Fibroblast of lung (primary cell): ENCODE measurements at regions not wholly inside any gene's neighbourhood (a gene's known extent, or its start where the extent isn't known, plus 50 kb on each side); places are given as distances from the start of the nearest gene placed in this dataset.
A peak's percentile ranks its signal among the peaks of the same experiment; 100 is the strongest.

Experiments used
- DNase-seq, 2 donors: peaks; one replicate each; pipeline versions ENCODE4 v3.0.0 to v3.0.0-alpha.2; 2010; ENCODE audit warnings: low read depth in 2 of 2
- H2AFZ ChIP-seq: 2 replicates; pipeline ENCODE4 v1.5.1; 2012; ENCODE audit warnings: low read length, control low read depth, inconsistent platforms
- H3K27ac ChIP-seq: 2 replicates; pipeline ENCODE4 v1.5.1; 2011; ENCODE audit warnings: low read length, control low read depth; ENCODE audit not compliant: insufficient read depth
- H3K27me3 ChIP-seq: 2 replicates; pipeline ENCODE4 v1.5.1; 2011; ENCODE audit warnings: mild to moderate bottlenecking, low read length; ENCODE audit not compliant: control insufficient read depth, insufficient read depth
- H3K36me3 ChIP-seq: 2 replicates; pipeline ENCODE4 v1.5.1; 2011; ENCODE audit warnings: low read length; ENCODE audit not compliant: control insufficient read depth, insufficient read depth
- H3K4me1 ChIP-seq: 2 replicates; pipeline ENCODE4 v1.5.1; 2011; ENCODE audit warnings: low read length; ENCODE audit not compliant: control insufficient read depth, insufficient read depth; ENCODE audit errors: extremely low read depth
- H3K4me2 ChIP-seq: 2 replicates; pipeline ENCODE4 v1.5.1; 2011; ENCODE audit warnings: low read length, control low read depth; ENCODE audit not compliant: insufficient read depth; ENCODE audit errors: extremely low read depth
- H3K4me3 ChIP-seq, 4 experiments: fragments of 200-600 bp in 1 of 4; sonication (generic) in 1 of 4; replicated peaks in 1 of 4; 2 replicates each; pipeline ENCODE4 v1.5.1; 2011 to 2016; ENCODE audit warnings: low read length in 4 of 4, low read depth in 3 of 4, mild to moderate bottlenecking in 3 of 4, control low read depth in 2 of 4, inconsistent platforms in 1 of 4, mixed read lengths in 1 of 4; ENCODE audit not compliant: insufficient read depth in 1 of 4; ENCODE audit errors: control extremely low read depth in 1 of 4
- H3K79me2 ChIP-seq: 2 replicates; pipeline ENCODE4 v1.5.1; 2012; ENCODE audit warnings: mild to moderate bottlenecking, low read length, inconsistent platforms; ENCODE audit not compliant: control insufficient read depth, insufficient read depth
- H3K9ac ChIP-seq: 2 replicates; pipeline ENCODE4 v1.5.1; 2011; ENCODE audit warnings: mild to moderate bottlenecking, low read length, control low read depth; ENCODE audit not compliant: insufficient read depth
- H3K9me3 ChIP-seq: 2 replicates; pipeline ENCODE4 v1.5.1; 2012; ENCODE audit warnings: low read depth, low read length; ENCODE audit not compliant: control insufficient read depth, insufficient read depth
- H4K20me1 ChIP-seq: 2 replicates; pipeline ENCODE4 v1.5.1; 2011; ENCODE audit warnings: low read length; ENCODE audit not compliant: control insufficient read depth, insufficient read depth; ENCODE audit errors: extremely low read depth
- EZH2 ChIP-seq: IDR thresholded peaks from 2 replicates; pipeline ENCODE4 v1.5.1; 2012; ENCODE audit warnings: low read length, control low read depth, mild to moderate bottlenecking; ENCODE audit errors: missing control alignments
- TF ChIP-seq, protein P1 (sequence below), 2 donors: IDR thresholded peaks in 1 of 2; conservative IDR thresholded peaks in 1 of 2; 1 replicate in 1 of 2; 2 replicates in 1 of 2; pipeline ENCODE4 v1.5.1; 2011 to 2012; ENCODE audit warnings: low read length in 2 of 2, control low read depth in 1 of 2, inconsistent platforms in 1 of 2, low read depth in 1 of 2, mild to moderate bottlenecking in 1 of 2

DNA sequence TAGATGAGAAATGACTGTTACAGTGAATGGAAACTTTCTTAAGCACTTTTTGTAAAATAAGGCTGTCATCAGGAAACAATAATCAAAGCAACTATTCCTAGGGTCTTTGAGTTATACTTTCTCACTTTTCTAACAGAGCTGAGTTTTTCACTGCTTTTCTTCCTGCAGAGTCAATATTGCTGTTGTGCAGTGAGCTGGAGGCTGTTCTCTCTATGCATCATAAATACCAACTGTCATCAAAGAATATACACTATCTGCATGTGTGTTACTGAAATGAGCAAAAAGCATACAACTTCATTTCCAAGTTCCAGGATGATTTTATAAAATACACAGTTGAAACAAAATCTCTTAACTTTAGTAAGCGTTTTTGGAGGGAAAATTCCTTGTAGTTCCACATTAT is 110.4 kb upstream of the CPSF6 start:
- no peaks in the 10 kb centered on the region for H3K27me3 ChIP-seq
- no peaks in the 10 kb centered on the region for H3K4me1 ChIP-seq
- no peak overlapping the region for H3K27ac ChIP-seq
- no peak overlapping the region for H3K4me3 ChIP-seq
- no peak overlapping the region for H2AFZ ChIP-seq
- H3K36me3 ChIP-seq = no peaks in the 10 kb centered on the region
- no peak for TF ChIP-seq EZH2
- TF ChIP-seq, protein P1, sequence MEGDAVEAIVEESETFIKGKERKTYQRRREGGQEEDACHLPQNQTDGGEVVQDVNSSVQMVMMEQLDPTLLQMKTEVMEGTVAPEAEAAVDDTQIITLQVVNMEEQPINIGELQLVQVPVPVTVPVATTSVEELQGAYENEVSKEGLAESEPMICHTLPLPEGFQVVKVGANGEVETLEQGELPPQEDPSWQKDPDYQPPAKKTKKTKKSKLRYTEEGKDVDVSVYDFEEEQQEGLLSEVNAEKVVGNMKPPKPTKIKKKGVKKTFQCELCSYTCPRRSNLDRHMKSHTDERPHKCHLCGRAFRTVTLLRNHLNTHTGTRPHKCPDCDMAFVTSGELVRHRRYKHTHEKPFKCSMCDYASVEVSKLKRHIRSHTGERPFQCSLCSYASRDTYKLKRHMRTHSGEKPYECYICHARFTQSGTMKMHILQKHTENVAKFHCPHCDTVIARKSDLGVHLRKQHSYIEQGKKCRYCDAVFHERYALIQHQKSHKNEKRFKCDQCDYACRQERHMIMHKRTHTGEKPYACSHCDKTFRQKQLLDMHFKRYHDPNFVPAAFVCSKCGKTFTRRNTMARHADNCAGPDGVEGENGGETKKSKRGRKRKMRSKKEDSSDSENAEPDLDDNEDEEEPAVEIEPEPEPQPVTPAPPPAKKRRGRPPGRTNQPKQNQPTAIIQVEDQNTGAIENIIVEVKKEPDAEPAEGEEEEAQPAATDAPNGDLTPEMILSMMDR (conservative IDR thresholded peaks at IDR 0.05 in 1 of 2, IDR thresholded peaks at IDR 0.05 in 1 of 2; ENCODE audit: low read depth in 1 of 2, low read length in 2 of 2) = no peak
- H3K9ac ChIP-seq = no peak overlapping the region
- H3K9me3 ChIP-seq = no peaks in the 10 kb centered on the region
- H3K4me2 ChIP-seq = no peak overlapping the region
- no peaks in the 10 kb centered on the region for H4K20me1 ChIP-seq
- DNase-seq = no peak
- no peaks in the 10 kb centered on the region for H3K79me2 ChIP-seq

DNA sequence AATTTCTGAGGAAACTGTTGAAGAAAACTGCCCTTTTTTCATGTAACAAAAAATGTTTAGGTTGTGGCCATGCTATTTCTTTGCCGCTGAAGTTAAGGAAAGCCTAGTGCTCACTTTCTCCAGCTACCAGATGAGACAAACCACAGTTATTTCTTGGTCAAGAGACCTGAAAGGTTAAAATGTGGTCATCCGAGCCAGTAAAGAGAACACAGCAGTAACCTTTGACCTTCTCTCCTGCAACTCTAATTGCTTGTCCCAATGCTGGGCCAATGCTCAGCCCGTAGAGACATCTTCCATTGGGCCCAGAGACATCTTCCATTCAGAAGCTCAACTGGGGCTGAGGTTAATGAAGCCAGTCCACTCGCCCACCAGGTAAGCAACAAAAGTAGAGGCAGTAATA is 109.8 kb upstream of the CPSF6 start:
- H3K27me3 ChIP-seq = no peaks in the 10 kb centered on the region
- H4K20me1 ChIP-seq = no peaks in the 10 kb centered on the region
- TF ChIP-seq, protein P1 (conservative IDR thresholded peaks at IDR 0.05 in 1 of 2, IDR thresholded peaks at IDR 0.05 in 1 of 2; ENCODE audit: low read depth in 1 of 2, low read length in 2 of 2) = no peak
- TF ChIP-seq EZH2 = no peak
- H3K4me1 ChIP-seq = no peaks in the 10 kb centered on the region
- no peak overlapping the region for H3K4me3 ChIP-seq
- no peaks in the 10 kb centered on the region for H3K9me3 ChIP-seq
- no peak overlapping the region for H3K9ac ChIP-seq
- no peak for DNase-seq
- no peak overlapping the region for H3K4me2 ChIP-seq
- H2AFZ ChIP-seq = no peak overlapping the region
- no peaks in the 10 kb centered on the region for H3K36me3 ChIP-seq
- no peaks in the 10 kb centered on the region for H3K79me2 ChIP-seq
- H3K27ac ChIP-seq = no peak overlapping the region

DNA sequence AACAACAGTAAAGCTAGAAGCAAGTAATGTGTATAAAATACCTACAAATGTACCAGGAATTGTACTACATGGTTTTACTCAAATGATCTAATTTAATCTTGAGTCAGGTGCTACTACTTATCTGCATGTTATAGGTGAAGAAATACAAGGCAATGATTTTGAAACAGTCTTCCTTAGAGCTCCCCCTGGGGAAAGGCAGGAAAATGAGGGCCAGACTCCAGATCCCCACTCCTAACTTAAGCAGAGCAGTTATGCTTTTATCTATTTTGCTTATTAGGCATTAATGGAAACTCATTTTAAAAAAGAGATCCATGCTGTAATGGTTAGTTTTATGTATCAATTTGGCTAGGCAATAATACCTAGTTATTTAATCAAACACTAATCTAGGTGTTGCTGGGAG is 109.3 kb upstream of the CPSF6 start:
- DNase-seq = peak in 1 of 2 donors; percentile 1

More for the DNA sequence above, 109.3 kb upstream of the CPSF6 start:
- no peak overlapping the region for H3K4me2 ChIP-seq
- H3K9me3 ChIP-seq = no peaks in the 10 kb centered on the region
- H3K4me1 ChIP-seq = no peaks in the 10 kb centered on the region
- H3K27me3 ChIP-seq = no peaks in the 10 kb centered on the region
- H3K79me2 ChIP-seq = no peaks in the 10 kb centered on the region
- H3K4me3 ChIP-seq = no peak overlapping the region
- H3K36me3 ChIP-seq = no peaks in the 10 kb centered on the region
- no peak overlapping the region for H3K27ac ChIP-seq
- no peak overlapping the region for H3K9ac ChIP-seq
- H4K20me1 ChIP-seq = no peaks in the 10 kb centered on the region
- no peak for TF ChIP-seq EZH2
- TF ChIP-seq, protein P1 (conservative IDR thresholded peaks at IDR 0.05 in 1 of 2, IDR thresholded peaks at IDR 0.05 in 1 of 2; ENCODE audit: low read depth in 1 of 2, low read length in 2 of 2) = peak; percentile 20 to 21
- H2AFZ ChIP-seq = no peak overlapping the region
